ENCODE measurements at regions not wholly inside any gene's neighbourhood (a gene's known extent, or its start where the extent isn't known, plus 50 kb on each side); places are given as distances from the start of the nearest gene placed in this dataset.
"Not testable (repeated sequence)": the region's sequence is repeated elsewhere in the genome, so short reads cannot be mapped to it uniquely, and the experiment has no call there.

- in situ Hi-C loops (cut with HindIII; ENCODE audit: low pct_unique_long_range_greater_than_20kb, low sequenced_read_pairs), result no loop called here
Observed at GRCh38 chr7:114196517-114196916, 218.1 kb upstream of the FOXP2 start.

DNA sequence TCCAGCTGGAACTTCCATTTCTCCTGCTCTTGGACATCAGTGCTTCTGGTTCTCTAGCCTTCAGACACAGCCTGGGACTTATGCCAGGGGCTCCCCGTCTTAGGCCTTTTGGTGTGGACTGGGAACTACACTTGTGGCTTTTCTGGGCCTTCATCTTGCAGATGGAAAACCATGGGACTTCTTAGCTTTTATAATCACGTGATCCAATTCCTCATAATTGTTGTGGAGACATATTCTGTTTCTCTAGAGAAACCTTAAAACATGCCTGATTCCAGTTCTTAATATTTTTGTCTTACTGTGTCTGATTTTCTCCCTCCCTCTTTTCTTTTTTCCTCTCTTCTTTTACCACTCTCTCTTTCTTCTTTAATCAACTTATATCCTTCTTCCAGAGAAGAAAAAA lies 224.2 kb upstream of the FOXP2 start:
- no peak for TF ChIP-seq JUND (IDR thresholded peaks at IDR 0.05; ENCODE audit: low read depth)
- DNase-seq (ENCODE audit: low read depth in 1 of 2, low spot score in 1 of 2), result no peak
- in situ Hi-C loops (cut with HindIII; ENCODE audit: low pct_unique_long_range_greater_than_20kb, low sequenced_read_pairs), result no loop called here

More at GRCh38 chr7:114196517-114196916, 218.1 kb upstream of the FOXP2 start:
- DNase-seq (ENCODE audit: low read depth in 1 of 2, low spot score in 1 of 2), result no peak
- no peak for TF ChIP-seq JUND (IDR thresholded peaks at IDR 0.05; ENCODE audit: low read depth)

- DNase-seq (ENCODE audit: low read depth in 1 of 2, low spot score in 1 of 2), result no peak
- TF ChIP-seq JUND (IDR thresholded peaks at IDR 0.05; ENCODE audit: low read depth), result no peak
- in situ Hi-C loops (cut with HindIII; ENCODE audit: low pct_unique_long_range_greater_than_20kb, low sequenced_read_pairs), result no loop called here
Observed at GRCh38 chr7:114183311-114184088, 231.1 kb upstream of the FOXP2 start.

GRCh38 chr7:114182837-114183236 lies 231.8 kb upstream of the FOXP2 start:
- in situ Hi-C loops (cut with HindIII; ENCODE audit: low pct_unique_long_range_greater_than_20kb, low sequenced_read_pairs), result no loop called here
- TF ChIP-seq JUND (IDR thresholded peaks at IDR 0.05; ENCODE audit: low read depth), result no peak
- no peak for DNase-seq (ENCODE audit: low read depth in 1 of 2, low spot score in 1 of 2)

DNA sequence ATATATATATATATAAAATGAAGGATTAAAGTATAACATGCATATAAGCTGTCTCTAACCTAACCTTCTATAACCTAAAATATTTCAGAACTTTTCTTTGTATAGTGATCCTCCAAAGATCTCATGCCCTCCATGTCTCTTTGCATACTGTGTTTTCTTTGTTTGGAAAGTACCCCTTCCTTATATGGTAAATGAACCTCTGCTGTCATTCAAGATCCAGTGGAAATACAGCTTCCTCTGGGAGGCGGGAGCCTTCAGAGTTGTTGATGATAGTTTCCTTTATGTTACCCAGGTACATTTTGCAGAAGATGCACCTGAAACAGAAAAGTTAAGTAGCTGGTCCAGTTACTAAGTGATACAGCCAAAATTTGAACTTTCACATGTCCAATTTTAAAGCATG lies 233.3 kb upstream of the FOXP2 start:
- in situ Hi-C loops (cut with HindIII; ENCODE audit: low pct_unique_long_range_greater_than_20kb, low sequenced_read_pairs), result no loop called here
- TF ChIP-seq JUND (IDR thresholded peaks at IDR 0.05; ENCODE audit: low read depth), result no peak
- no peak for DNase-seq (ENCODE audit: low read depth in 1 of 2, low spot score in 1 of 2)

DNA sequence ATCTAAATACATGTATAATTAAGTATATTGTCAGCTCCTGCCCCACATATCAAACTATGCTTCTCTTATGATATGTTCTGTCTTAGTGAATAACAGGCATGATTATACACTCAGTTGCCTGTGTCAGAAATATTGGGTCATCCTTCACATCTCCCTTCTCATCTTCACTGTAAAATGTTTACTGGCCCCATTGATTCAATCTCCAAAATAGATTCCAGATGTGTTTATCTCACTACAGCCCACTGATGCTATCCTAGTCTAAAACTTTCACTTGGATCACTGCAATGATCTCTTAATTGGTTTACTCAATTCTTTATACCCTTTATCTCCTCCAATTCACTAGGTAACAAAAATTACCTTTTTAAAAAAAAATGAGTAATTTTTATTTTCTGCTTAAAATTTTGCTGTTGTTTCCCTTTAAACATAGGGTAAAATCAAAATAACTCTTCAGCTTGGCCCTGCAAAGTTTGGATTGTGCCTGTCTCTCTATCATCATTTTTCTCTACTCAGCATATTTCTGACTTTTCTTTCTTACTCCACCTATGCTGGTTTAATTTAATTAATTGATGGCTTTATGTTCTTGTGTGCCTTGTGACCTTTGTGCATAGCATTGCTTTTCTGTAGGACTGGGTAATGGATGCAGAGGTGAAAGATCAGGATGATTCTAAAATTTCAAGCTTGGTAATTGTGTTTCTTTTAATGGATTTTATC lies 233.9 kb upstream of the FOXP2 start:
- in situ Hi-C loops (cut with HindIII; ENCODE audit: low pct_unique_long_range_greater_than_20kb, low sequenced_read_pairs), result no loop called here
- TF ChIP-seq JUND (IDR thresholded peaks at IDR 0.05; ENCODE audit: low read depth), result no peak
- no peak for DNase-seq (ENCODE audit: low read depth in 1 of 2, low spot score in 1 of 2)

DNA sequence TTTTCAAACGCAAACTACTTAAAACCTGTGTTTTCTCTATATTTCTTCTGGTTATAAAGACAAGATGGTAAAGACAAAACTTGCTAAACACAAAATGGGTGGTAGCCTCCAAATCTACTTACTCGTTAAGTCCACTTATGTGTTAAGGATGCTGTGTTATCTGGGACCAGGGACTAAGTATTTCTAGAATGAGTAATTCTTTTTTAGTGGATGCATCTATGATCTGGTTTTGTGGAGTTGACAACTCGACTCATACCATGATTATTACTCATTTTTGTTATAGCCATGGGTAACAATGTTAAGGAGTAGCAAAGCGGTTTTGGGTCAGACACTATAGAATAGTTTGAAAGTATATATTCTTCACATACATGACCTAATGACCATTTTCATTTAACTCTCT lies 239.5 kb upstream of the FOXP2 start:
- in situ Hi-C loops (cut with HindIII; ENCODE audit: low pct_unique_long_range_greater_than_20kb, low sequenced_read_pairs), result no loop called here
- no peak for TF ChIP-seq JUND (IDR thresholded peaks at IDR 0.05; ENCODE audit: low read depth)
- DNase-seq (ENCODE audit: low read depth in 1 of 2, low spot score in 1 of 2), result no peak

GRCh38 chr7:114173170-114173890 lies 241.3 kb upstream of the FOXP2 start:
- in situ Hi-C loops (cut with HindIII; ENCODE audit: low pct_unique_long_range_greater_than_20kb, low sequenced_read_pairs), result no loop called here
- DNase-seq (ENCODE audit: low read depth in 1 of 2, low spot score in 1 of 2), result no peak
- TF ChIP-seq JUND (IDR thresholded peaks at IDR 0.05; ENCODE audit: low read depth), result no peak

DNA sequence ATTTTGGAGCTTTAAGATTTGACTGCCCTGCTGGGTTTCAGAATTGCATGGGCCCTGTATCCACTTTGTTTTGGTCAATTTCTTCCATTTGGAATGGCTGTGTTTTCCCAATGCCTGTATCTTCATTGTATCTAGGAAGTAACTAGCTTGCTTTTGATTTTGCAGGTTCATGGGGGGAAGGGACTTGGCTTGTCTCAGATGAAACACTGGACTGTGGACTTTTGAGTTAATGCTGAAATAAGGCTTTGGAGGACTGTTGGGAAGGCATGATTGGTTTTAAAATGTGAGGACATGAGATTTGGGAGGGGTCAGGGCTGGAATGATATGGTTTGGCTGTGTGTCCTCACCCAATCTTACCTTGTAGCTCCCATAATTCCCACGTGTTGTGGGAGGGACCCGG lies 245.2 kb upstream of the FOXP2 start:
- in situ Hi-C loops (cut with HindIII; ENCODE audit: low pct_unique_long_range_greater_than_20kb, low sequenced_read_pairs); DNase-seq (ENCODE audit: low read depth in 1 of 2, low spot score in 1 of 2): not testable (repeated sequence)

- in situ Hi-C loops (cut with HindIII; ENCODE audit: low pct_unique_long_range_greater_than_20kb, low sequenced_read_pairs), result no loop called here
Observed at GRCh38 chr7:114160925-114161324, 242.1 kb upstream of the PPP1R3A start.

DNA sequence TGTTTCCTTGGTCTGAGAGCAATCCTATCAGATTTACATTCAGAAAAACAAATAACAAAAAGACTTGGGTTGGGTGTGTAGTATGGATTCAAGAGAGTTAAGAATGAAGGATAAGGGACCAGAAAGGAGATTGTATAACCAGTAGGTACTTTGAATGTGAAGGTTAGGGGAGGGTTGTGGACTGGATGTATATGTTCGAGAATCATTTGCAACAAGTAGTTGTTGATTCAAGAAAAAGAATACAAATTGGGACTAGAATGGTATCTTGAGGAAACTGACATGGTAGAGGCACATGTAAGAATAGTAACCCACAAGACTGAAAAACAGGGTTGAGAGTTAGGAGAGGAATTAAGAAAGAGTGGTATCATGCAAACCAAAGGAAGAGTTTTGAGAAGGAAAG lies 240.0 kb upstream of the PPP1R3A start:
- in situ Hi-C loops (cut with HindIII; ENCODE audit: low pct_unique_long_range_greater_than_20kb, low sequenced_read_pairs), result no loop called here
- no peak for DNase-seq (ENCODE audit: low read depth in 1 of 2, low spot score in 1 of 2)
- TF ChIP-seq JUND (IDR thresholded peaks at IDR 0.05; ENCODE audit: low read depth), result no peak

More at GRCh38 chr7:114160925-114161324, 242.1 kb upstream of the PPP1R3A start:
- no peak for DNase-seq (ENCODE audit: low read depth in 1 of 2, low spot score in 1 of 2)
- no peak for TF ChIP-seq JUND (IDR thresholded peaks at IDR 0.05; ENCODE audit: low read depth)

DNA sequence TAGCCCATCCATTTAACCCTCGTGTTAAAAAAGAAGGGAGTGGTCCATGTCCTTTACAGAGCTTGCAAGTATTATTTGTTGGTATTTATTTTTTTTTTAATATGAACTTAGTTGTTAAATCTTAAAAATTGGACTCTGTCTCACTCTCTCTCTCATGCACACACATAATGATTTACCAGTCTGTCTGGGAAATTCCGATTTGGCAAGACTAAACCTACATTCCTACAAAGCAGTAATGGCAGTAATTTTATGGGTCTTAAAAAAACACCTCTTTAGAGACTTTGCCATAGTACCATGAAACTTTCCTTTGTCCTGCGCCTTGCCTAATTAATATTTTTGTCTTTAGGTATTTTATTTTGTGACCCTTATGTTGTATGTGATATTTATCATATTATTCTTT lies 239.5 kb upstream of the PPP1R3A start:
- in situ Hi-C loops (cut with HindIII; ENCODE audit: low pct_unique_long_range_greater_than_20kb, low sequenced_read_pairs), result no loop called here
- no peak for DNase-seq (ENCODE audit: low read depth in 1 of 2, low spot score in 1 of 2)
- no peak for TF ChIP-seq JUND (IDR thresholded peaks at IDR 0.05; ENCODE audit: low read depth)

GRCh38 chr7:114156178-114156577 lies 237.4 kb upstream of the PPP1R3A start:
- DNase-seq (ENCODE audit: low read depth in 1 of 2, low spot score in 1 of 2), result no peak
- no peak for TF ChIP-seq JUND (IDR thresholded peaks at IDR 0.05; ENCODE audit: low read depth)
- in situ Hi-C loops (cut with HindIII; ENCODE audit: low pct_unique_long_range_greater_than_20kb, low sequenced_read_pairs), result no loop called here
